ENCODE measurements at regions not wholly inside any gene's neighbourhood (a gene's known extent, or its start where the extent isn't known, plus 50 kb on each side); places are given as distances from the start of the nearest gene placed in this dataset.
"Not testable (repeated sequence)": the region's sequence is repeated elsewhere in the genome, so short reads cannot be mapped to it uniquely, and the experiment has no call there.

DNA sequence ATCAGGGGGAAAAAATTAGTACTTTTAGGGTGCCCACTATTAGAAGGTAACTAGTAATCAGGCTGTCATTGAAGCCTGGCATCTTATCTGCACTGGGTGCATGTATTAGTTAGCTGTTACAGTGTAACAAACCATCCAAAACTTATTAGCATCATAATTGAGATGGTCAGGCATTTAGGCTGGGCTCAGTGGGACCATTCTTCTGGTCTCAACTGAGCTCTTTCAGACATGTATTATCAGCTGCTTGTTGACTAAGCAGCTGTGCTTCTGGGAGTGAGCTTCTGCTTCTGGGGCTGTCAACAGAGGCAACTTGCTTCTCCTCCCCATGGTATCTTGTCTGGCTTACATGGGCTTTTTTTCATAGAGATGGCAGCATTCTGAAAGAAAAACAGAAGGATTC is 154.0 kb upstream of the ZNF92 start:
- no peak overlapping the region for H3K27ac ChIP-seq (ENCODE audit: low read length)

GRCh38 chr7:65216469-65216868 is 157.2 kb upstream of the ZNF92 start:
- DNase-seq, result peak; percentile 82
- H3K4me2 ChIP-seq (ENCODE audit: low read depth, low read length), result peak overlapping the region; percentile 41; the same call in 1 of the 2 replicates
- H3K9me3 ChIP-seq (replicated peaks; ENCODE audit: insufficient read depth, low read length), result no peaks in the 10 kb centered on the region
- peak overlapping the region; percentile 61; the same call in 1 of the 2 replicates for H2AFZ ChIP-seq (ENCODE audit: low read length)
- H3K4me1 ChIP-seq (ENCODE audit: low read length), result 0 out of 2 replicates have a peak, but pooled peaks cover 5% of the 10 kb centered on the region
- no peaks in the 10 kb centered on the region for H3F3A ChIP-seq (ENCODE audit: insufficient read depth, low read length)
- H3K27ac ChIP-seq (ENCODE audit: low read length), result no peak overlapping the region
- H3K79me2 ChIP-seq (ENCODE audit: low read length), result no peaks in the 10 kb centered on the region
- TF ChIP-seq, protein P1, sequence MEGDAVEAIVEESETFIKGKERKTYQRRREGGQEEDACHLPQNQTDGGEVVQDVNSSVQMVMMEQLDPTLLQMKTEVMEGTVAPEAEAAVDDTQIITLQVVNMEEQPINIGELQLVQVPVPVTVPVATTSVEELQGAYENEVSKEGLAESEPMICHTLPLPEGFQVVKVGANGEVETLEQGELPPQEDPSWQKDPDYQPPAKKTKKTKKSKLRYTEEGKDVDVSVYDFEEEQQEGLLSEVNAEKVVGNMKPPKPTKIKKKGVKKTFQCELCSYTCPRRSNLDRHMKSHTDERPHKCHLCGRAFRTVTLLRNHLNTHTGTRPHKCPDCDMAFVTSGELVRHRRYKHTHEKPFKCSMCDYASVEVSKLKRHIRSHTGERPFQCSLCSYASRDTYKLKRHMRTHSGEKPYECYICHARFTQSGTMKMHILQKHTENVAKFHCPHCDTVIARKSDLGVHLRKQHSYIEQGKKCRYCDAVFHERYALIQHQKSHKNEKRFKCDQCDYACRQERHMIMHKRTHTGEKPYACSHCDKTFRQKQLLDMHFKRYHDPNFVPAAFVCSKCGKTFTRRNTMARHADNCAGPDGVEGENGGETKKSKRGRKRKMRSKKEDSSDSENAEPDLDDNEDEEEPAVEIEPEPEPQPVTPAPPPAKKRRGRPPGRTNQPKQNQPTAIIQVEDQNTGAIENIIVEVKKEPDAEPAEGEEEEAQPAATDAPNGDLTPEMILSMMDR (IDR thresholded peaks at IDR 0.05; ENCODE audit: low read length), result peak; percentile 74
- no peak for TF ChIP-seq EZH2phosphoT487 (IDR thresholded peaks at IDR 0.05; ENCODE audit: low read length)
- TF ChIP-seq EZH2 (optimal IDR thresholded peaks at IDR 0.05; ENCODE audit: low read depth, low read length), result no peak
- H3K4me3 ChIP-seq (ENCODE audit: low read length), result no peak overlapping the region; the same call in 1 of the 2 replicates
- H3K36me3 ChIP-seq (replicated peaks; ENCODE audit: insufficient read depth, low read length), result no peaks in the 10 kb centered on the region
- H4K20me1 ChIP-seq (ENCODE audit: insufficient read depth, low read length), result no peaks in the 10 kb centered on the region
- no peak overlapping the region for H3K9ac ChIP-seq (ENCODE audit: low read length)
- no peaks in the 10 kb centered on the region for H3K27me3 ChIP-seq (replicated peaks; ENCODE audit: insufficient read depth, low read length)
- H3K9me2 ChIP-seq (replicated peaks; ENCODE audit: insufficient read depth, low read length), result no peaks in the 10 kb centered on the region

More for the DNA sequence above, 154.0 kb upstream of the ZNF92 start:
- Histone ChIP-seq H2AFZ (ENCODE audit: low read length) (no peak overlapping the region), H3K27me3 (replicated peaks; ENCODE audit: insufficient read depth, low read length) (no peaks in the 10 kb centered on the region), H3K9me2 (replicated peaks; ENCODE audit: insufficient read depth, low read length) (no peaks in the 10 kb centered on the region), H3K36me3 (replicated peaks; ENCODE audit: insufficient read depth, low read length) (no peaks in the 10 kb centered on the region), H3K4me2 (ENCODE audit: low read depth, low read length) (no peak overlapping the region), H4K20me1 (ENCODE audit: insufficient read depth, low read length) (no peaks in the 10 kb centered on the region), H3K9ac (ENCODE audit: low read length) (no peak overlapping the region), H3F3A (ENCODE audit: insufficient read depth, low read length) (no peaks in the 10 kb centered on the region), H3K4me1 (ENCODE audit: low read length) (0 out of 2 replicates have a peak, but pooled peaks cover 6% of the 10 kb centered on the region), H3K79me2 (ENCODE audit: low read length) (no peaks in the 10 kb centered on the region), H3K9me3 (replicated peaks; ENCODE audit: insufficient read depth, low read length) (no peaks in the 10 kb centered on the region), H3K4me3 (ENCODE audit: low read length) (no peak overlapping the region)
- DNase-seq, result no peak
- TF ChIP-seq EZH2phosphoT487 (IDR thresholded peaks at IDR 0.05; ENCODE audit: low read length) (no peak), EZH2 (optimal IDR thresholded peaks at IDR 0.05; ENCODE audit: low read depth, low read length) (no peak)
- TF ChIP-seq, protein P1 (IDR thresholded peaks at IDR 0.05; ENCODE audit: low read length), result no peak

DNA sequence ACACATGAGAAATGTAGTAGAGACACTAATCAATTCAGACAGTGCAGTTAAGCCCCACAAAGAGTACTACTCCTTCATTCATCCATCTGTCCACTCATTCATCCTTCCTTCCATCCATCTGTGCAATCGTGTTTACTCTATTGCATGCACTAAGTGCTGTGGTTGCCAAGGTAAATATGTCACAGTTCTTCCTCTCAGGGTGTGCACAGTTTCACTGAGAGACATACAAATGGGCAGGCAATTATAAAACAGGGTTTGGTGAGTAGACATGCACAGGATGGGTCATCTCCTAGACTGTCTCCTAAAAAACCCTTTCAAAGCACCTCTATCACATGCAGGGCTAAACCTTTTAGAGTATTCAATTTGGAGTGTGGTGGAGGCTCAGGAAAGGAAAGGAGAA is 160.4 kb upstream of the ZNF92 start:
- not testable (repeated sequence) for H3K4me3 ChIP-seq (ENCODE audit: low read length); H3K36me3 ChIP-seq (replicated peaks; ENCODE audit: insufficient read depth, low read length); H3K27ac ChIP-seq (ENCODE audit: low read length); H3K4me1 ChIP-seq (ENCODE audit: low read length); H3K79me2 ChIP-seq (ENCODE audit: low read length); H3K27me3 ChIP-seq (replicated peaks; ENCODE audit: insufficient read depth, low read length); H2AFZ ChIP-seq (ENCODE audit: low read length); DNase-seq; H3K4me2 ChIP-seq (ENCODE audit: low read depth, low read length); H3K9me3 ChIP-seq (replicated peaks; ENCODE audit: insufficient read depth, low read length); H3K9ac ChIP-seq (ENCODE audit: low read length); H4K20me1 ChIP-seq (ENCODE audit: insufficient read depth, low read length); H3F3A ChIP-seq (ENCODE audit: insufficient read depth, low read length); H3K9me2 ChIP-seq (replicated peaks; ENCODE audit: insufficient read depth, low read length)

GRCh38 chr7:65199221-65199620 is 174.4 kb upstream of the ZNF92 start:
- H3K36me3 ChIP-seq (replicated peaks; ENCODE audit: insufficient read depth, low read length); H3K4me1 ChIP-seq (ENCODE audit: low read length); H4K20me1 ChIP-seq (ENCODE audit: insufficient read depth, low read length); H3K9ac ChIP-seq (ENCODE audit: low read length); H2AFZ ChIP-seq (ENCODE audit: low read length); H3K27me3 ChIP-seq (replicated peaks; ENCODE audit: insufficient read depth, low read length); H3K9me2 ChIP-seq (replicated peaks; ENCODE audit: insufficient read depth, low read length); H3K79me2 ChIP-seq (ENCODE audit: low read length); H3K4me2 ChIP-seq (ENCODE audit: low read depth, low read length); H3F3A ChIP-seq (ENCODE audit: insufficient read depth, low read length); H3K27ac ChIP-seq (ENCODE audit: low read length); DNase-seq; H3K9me3 ChIP-seq (replicated peaks; ENCODE audit: insufficient read depth, low read length); H3K4me3 ChIP-seq (ENCODE audit: low read length): not testable (repeated sequence)

DNA sequence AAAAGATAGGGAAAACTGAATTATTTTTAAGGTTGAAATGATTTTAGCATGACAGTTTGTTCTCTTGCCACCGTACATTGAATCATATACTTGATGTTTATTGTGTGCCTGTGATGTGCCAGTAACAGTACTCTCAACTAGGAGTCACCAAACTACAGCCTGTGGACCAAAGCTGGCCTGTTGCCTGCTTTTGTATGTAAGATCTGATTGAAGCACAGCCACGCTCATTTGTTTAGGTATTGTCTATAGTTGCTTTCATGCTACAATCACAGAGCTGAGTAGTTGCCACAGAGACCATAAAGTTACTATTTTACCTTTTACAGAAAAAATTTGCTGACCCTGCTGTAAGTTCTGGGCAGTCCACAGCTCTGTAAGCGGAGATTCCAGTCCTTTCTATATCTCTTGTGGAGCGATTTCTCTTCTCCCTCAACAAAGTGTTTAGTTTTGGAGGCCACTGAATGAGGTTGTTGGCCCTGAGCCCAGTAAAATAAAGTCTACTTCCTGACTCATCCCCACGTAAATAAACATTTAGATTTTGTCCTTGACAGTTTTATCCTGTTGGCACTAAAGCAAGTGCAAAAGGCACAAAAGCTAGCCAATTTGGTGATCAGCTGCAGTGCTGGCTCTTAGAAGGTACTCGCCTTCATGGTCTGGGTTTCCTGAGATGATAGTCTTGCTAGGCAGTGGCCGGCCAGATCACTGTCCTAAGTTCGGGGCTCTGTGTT is 180.2 kb upstream of the ZNF92 start:
- not testable (repeated sequence) for H3K9me2 ChIP-seq (replicated peaks; ENCODE audit: insufficient read depth, low read length); H3K4me1 ChIP-seq (ENCODE audit: low read length); H3K27me3 ChIP-seq (replicated peaks; ENCODE audit: insufficient read depth, low read length); H3K27ac ChIP-seq (ENCODE audit: low read length); H3K36me3 ChIP-seq (replicated peaks; ENCODE audit: insufficient read depth, low read length); H3K9me3 ChIP-seq (replicated peaks; ENCODE audit: insufficient read depth, low read length); DNase-seq; H3F3A ChIP-seq (ENCODE audit: insufficient read depth, low read length); H3K4me2 ChIP-seq (ENCODE audit: low read depth, low read length); H2AFZ ChIP-seq (ENCODE audit: low read length); H3K79me2 ChIP-seq (ENCODE audit: low read length); H3K4me3 ChIP-seq (ENCODE audit: low read length); H3K9ac ChIP-seq (ENCODE audit: low read length); H4K20me1 ChIP-seq (ENCODE audit: insufficient read depth, low read length)

GRCh38 chr7:65177041-65177440 is 170.6 kb upstream of the ERV3-1 start:
- not testable (repeated sequence) for H3K4me3 ChIP-seq (ENCODE audit: low read length); H4K20me1 ChIP-seq (ENCODE audit: insufficient read depth, low read length); H3K27ac ChIP-seq (ENCODE audit: low read length); H3K4me1 ChIP-seq (ENCODE audit: low read length); H3K79me2 ChIP-seq (ENCODE audit: low read length); H2AFZ ChIP-seq (ENCODE audit: low read length); H3K27me3 ChIP-seq (replicated peaks; ENCODE audit: insufficient read depth, low read length); H3K36me3 ChIP-seq (replicated peaks; ENCODE audit: insufficient read depth, low read length); H3K9me3 ChIP-seq (replicated peaks; ENCODE audit: insufficient read depth, low read length); H3K9me2 ChIP-seq (replicated peaks; ENCODE audit: insufficient read depth, low read length); H3K4me2 ChIP-seq (ENCODE audit: low read depth, low read length); DNase-seq; H3F3A ChIP-seq (ENCODE audit: insufficient read depth, low read length); H3K9ac ChIP-seq (ENCODE audit: low read length)

Measured in MM.1S (cell line).